HuH-7.5 (cell line): ENCODE measurements at regions not wholly inside any gene's neighbourhood (a gene's known extent, or its start where the extent isn't known, plus 50 kb on each side); places are given as distances from the start of the nearest gene placed in this dataset.

Experiments
- DNase-seq: peaks from one replicate; pipeline ENCODE4 v3.0.0; 2011; ENCODE audit warnings: low spot score

DNA sequence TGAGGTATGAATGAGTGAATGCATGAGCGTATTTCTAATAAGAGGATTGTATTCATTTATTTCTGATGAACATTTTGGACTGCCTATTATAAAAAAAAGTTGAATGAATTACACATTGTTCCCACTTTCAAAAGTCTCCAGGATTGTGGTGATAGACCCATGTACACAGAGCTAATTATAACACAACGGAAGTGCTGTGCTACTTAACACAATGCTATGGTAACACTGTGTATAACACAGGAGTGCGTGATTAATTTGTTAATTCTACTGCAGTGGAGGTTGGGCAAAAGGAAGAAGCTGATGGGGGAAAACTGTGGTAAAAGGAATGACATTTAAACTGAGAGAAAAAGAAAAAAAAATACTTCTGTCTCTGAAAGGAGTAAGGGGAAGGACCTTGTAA is 147.8 kb upstream of the MEF2C start:
- no peak for DNase-seq

DNA sequence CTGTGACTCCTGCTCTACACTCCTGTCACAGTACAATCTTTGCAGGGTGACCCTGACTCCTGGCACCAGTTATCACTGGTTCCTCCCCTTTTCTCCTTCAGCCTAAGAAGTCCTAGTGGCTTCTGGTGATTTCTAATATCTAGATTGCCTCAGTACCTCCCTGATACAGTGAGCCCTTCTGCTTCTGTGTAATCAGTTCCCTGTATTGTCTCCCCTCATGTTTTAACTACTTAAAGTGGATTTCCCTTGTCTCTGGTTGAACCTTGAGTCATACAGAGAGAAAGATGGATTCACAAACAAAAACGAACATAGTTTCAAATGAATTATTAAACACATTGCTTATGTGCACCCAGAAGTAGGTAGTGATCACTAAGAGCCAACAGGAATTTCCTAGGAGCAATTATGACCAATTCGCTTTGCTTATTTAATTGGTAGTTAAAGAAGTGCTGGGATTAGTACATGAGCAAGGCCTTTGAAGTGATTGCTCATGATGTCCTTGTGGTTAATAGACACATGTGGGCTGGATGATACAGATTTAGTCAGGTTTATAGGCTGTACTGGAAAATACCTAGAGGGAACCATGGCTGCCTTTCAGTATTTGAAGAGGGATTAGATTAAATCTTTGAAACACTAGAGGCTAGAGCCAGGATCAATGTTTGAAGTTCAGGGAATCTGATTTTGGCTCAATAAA is 145.8 kb upstream of the MEF2C start:
- no peak for DNase-seq

DNA sequence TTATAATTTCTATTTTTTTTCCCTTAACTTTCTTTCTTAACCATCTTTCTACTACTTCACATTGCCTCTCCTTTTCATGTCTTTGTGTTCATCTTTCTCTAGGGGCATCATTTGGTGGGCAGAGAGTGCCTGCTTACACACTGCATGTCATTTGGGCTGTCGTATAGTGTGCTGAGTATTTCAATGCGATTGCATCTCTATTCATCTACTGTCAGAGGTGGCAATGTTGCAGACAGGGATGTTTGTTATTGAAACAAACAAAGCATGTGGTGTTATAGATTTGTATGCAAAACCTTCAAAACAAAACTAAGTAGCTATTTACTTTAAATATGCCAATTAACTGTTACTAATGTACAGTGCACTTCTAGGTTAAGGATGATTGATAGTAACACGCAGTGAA is 141.1 kb upstream of the MEF2C start:
- no peak for DNase-seq

DNA sequence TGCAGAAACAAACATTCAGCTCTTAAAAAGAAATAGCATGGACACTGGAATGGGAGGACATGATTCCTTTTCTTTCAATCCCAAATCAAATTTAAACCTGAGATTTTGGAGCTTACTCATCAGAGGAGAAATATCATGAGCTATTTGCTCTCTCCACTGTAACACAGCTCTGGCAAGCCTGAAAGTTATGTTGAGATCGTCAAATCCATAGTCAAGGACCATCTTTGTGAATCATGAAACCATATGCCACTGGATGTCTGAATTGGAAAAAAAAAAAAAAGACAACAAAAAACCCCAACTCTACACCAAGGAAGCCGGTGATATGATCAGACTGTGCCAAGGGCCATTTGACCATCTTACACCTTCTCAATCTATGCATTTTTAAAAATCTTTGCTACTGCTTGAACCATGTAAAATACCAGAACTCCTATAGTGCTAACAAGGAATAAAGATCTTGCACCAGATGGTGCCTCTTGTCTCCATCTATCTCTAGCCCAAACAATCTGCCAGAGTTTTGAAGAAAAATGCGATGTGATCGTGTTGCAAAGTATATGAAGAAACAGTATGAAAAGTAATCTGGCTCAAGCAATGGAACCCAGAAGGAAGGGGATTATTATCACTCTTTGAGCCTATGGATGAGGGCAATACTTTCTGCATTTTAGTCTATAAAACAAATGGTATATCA is 138.1 kb upstream of the MEF2C start:
- no peak for DNase-seq

DNA sequence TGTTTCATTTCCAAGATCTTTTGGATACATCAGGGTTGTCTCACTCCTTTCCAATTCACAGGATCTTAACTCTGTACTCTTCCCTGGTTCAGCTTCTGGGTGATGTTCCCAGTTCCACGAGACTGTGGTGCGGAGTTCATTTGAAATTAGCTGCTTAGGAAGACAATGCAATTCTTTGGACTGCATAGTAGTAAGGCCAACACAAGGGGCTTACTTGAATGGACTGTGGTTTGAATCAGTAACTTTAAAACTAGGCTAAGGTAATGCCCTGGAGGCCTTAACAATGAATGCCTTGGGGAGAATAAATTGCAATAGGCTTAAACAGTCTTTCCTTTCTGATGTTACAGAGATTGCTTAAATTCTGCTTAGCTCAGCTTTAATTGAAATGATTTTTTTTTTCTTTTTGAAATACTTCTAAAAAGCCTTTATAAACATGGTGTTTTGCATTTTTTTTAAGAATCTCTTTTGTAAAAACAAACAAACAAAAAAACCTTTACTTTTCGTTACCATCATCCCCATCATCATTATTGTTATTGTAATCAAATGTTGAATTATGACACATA is 133.8 kb upstream of the MEF2C start:
- DNase-seq: no peak

DNA sequence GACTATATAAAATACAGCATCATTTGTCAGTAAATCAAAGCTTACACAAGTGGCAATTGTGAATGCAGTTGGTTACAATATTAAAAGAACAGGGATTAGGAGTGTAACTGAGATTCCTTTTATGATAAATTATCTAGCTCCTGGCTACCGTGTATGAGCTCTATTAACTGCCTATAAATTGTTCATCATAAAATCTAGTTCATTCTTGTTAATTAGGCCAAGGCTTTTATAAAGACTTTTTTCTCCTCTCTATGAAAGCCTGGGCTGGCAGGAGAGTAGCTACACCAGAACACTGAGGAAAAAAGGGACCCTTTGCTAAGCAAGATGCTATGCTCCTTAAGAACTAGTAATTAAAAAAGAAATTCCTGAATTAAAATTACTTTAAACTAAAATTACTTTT is 132.4 kb upstream of the MEF2C start:
- no peak for DNase-seq

DNA sequence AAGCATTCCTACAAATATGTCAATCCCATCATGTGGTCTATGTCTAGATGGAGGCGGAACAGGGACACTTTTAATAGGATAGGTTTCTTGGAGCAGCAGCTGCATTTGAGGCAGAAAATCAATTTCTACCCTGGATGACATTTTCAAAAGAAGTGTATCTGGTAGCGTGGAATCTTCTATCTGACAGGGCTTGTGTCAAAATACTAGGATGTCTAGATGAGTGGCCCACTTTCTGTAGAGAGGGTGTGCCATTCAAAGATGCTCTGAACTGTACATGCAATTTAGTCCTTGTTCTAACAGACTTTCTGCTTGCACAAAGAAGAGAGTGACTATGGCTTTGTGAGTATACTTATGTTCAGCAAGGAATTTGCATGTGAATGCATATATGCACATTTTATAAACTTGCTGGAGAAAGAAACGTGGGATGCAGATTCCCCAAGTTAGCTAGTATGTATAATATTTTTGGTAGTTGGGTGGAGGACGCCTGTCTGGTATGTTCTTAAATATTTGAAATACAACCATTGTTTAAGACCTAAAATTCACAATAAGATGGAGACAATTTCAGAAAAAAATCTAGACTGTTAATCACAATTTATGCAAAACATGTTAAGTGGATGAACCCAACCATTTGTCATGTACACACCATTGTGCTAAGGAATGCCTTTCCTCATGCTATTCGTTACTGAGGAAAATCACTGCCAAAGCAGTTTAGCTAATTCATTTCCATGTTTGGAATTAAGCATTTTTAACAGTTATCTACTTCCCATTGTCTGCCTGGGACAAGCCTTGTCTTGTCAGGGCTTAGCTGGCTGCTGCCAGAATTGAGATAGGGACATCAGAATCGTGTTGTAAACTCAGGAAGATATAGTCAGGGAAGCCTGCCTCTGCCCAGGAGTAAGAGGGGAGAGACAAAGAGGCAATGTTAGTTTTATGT is 129.1 kb upstream of the MEF2C start:
- no peak for DNase-seq

DNA sequence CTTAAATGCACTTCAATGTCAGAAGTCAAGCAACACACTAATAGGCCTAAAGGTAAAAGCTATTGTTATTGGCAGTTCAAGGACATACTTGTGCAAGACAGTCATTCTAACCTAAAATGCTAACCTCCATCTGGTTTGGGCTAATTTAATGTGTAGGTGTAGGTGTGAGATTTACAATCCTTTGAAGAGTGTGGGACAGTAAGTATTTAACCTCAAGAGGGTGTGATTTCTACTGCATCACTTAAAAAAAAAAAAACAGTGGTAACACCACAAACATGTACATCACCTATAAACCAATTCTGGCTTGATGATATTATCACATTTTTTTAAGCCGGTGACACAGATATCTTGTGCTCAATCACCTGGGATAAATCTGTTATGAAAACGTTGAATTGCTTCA is 127.5 kb upstream of the MEF2C start:
- DNase-seq: no peak

DNA sequence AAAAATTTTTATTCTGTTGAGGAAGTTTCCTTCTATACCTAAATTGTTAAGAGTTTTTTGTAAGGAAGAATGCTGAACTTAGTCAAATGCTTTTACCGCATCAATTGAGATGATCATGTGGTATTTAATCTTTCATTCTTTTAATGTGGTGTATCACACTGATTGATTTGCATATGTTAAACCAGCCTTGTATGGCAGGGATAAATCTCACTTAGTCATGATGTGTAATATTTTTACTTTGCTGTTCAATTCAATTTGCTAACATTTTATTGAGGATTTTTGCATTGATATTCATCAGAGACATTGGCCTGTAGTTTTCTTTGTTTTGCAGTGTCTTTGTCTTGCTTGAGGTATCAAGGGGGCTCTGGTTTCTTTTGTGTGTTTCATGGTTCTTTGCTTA is 125.3 kb upstream of the MEF2C start:
- no peak for DNase-seq

DNA sequence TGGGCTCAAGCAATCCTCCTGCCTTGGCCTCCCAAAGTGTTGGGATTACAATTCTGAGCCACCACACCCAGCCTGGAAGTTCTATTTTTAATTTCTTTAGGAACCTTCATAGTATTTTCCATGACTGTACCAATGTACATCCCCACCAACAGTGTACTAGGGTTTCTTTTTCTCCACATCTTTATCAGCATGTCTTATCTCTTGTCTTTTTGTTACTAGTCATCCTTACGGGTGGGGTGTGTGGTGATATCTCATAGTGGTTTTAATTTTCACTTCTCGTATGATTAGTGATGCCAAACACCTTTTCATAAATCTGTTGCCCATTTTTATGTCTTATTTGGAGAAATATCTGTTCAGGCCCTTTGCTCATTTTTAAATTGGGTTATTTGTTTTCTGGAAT is 123.0 kb upstream of the MEF2C start:
- DNase-seq: no peak

DNA sequence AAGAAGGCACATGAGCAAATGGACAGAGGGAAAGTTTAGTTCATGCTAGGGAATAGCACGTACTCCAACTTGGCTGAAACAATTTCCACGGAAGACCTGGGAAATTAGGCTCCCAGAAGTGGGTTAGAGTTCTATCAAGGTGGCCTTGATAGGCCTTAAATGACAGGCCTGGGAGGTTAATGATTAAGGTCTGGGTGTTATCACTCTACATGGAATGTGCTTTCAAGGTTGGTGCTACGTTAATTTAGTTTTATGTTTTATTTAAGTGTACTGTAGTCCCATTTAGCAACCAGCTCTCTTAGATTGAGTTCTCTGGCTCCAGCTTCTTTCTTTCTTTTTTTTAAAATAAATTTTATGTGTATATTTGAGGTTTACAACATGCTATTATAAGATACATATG is 121.4 kb upstream of the MEF2C start:
- DNase-seq: no peak

DNA sequence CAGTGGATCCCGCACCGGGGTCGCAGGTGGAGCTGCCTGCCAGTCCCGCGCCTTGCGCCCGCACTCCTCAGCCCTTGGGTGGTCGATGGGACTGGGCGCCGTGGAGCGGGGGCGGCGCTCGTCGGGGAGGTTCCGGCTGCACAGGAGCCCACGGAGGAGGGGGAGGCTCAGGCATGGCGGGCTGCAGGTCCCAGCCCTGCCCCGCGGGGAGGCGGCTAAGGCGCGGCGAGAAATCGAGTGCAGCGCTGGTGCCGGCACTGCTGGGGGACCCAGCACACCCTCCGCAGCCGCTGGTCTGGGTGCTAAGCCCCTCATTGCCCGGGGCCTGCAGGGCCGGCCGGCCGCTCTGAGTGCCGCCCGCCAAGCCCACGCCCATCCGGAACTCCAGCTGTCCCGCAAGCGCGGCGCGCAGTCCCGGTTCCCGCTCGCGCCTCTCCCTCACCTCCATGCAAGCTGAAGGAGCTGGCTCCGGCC is 120.6 kb upstream of the MEF2C start:
- no peak for DNase-seq

DNA sequence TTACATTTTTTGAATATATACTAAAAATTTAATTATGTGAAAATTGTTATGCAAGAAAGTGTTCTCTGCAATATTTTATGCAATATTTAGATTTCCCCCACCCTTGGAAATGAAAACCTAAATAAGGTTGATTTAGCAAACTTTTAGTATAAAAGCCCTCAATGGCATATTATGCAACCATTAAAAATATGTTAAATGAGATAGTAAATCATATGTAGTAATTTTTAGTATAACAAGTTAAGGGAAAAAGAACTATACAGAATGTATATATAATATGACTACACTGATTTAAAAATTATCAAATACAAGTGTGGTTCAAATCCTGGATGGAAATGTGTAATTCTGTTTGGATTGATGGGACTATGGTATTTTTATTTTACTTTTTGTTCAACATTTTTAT is 116.9 kb upstream of the MEF2C start:
- DNase-seq: no peak

DNA sequence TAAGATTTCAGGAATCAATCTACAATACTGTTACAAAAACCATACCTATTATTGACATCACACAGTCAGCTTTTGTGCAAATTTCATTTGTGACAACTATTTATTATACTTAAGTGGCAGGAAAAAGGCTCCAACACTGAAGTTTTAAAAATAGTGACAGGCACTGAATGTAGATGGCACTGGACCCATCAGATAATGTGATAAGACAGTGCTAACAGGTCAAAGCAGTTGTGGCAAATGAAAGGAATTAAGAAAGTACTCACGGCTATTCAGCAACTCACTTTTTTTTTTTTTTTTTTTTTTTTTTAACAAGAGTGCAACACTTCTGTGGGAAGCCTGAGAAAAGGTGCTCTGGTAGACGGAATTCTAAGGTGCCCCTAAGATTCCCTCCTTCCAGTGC is 115.0 kb upstream of the MEF2C start:
- DNase-seq: no peak

DNA sequence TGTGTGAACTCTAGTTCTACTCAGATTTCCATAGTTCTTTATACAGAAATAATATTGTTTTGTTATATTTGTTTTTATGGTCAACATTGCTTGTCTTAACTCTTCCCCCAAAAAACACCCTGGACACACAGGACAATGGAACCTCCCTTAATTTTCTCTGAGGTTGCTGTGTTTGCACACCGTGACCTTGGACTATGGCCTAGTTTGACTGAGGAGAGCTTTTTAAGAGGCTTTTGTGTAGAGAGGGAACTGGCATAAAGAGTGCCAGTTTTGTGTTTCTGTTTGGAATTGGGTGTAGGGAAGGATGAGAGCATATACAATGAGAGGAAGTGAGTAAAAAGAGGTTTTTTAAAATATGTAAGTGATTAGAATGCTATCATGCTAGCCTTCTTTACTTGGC is 101.1 kb upstream of the MEF2C start:
- DNase-seq: no peak

DNA sequence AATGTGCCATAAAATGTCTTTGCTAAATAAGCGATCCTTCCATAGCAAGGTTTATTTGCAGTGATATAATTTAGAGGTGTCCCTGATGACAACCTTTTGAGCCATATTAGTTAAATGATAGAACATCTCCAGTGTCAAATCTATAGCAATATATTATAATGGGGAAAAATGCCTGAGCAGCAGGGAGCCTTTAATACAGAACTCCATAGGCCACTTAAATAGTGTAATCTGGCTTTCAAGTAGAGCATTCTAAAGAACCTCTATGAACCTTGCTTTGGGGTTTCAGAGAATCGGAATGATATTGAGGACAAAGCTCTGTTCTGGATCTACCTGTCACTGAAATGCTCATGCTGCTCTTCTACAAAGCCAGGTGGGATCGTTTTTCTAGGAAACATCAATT is 96.7 kb upstream of the MEF2C start:
- DNase-seq: no peak

DNA sequence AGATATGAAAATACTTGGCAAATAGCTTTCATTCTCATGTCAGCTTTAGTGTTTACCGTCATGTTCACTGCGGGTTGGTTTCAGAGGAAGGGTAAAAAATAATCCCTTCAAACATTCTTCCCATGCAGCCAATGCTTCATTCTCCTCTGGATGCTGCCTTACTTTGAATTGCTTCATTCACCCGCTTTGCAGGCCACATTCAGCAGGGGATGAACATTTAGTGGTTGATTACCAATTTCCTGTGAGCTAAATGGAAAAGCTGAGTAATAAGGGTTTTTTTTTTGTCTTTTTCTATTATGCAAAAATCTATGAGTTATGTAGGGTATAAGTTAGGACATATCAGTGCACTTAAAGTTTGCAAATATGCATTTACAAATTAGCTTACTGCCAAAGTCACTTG is 96.3 kb upstream of the MEF2C start:
- DNase-seq: no peak

DNA sequence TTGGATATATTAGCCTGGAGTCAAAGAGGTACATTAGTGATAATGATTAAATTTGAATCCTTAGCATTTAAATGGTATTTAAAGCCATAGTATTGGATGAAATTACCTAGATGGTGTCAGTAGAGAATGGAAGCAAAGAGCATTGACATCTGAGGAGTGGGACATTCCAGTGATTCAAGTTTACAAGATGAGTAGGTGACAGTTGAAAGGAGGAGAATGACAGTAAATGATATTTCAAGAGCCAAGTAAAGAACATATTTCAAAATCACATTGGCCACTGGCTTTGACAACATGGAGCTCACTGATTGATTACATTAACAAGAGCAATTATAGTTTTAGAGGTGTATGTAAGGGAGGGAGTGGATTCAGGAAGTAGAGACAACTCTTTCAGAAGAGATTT is 93.9 kb upstream of the MEF2C start:
- DNase-seq: no peak

DNA sequence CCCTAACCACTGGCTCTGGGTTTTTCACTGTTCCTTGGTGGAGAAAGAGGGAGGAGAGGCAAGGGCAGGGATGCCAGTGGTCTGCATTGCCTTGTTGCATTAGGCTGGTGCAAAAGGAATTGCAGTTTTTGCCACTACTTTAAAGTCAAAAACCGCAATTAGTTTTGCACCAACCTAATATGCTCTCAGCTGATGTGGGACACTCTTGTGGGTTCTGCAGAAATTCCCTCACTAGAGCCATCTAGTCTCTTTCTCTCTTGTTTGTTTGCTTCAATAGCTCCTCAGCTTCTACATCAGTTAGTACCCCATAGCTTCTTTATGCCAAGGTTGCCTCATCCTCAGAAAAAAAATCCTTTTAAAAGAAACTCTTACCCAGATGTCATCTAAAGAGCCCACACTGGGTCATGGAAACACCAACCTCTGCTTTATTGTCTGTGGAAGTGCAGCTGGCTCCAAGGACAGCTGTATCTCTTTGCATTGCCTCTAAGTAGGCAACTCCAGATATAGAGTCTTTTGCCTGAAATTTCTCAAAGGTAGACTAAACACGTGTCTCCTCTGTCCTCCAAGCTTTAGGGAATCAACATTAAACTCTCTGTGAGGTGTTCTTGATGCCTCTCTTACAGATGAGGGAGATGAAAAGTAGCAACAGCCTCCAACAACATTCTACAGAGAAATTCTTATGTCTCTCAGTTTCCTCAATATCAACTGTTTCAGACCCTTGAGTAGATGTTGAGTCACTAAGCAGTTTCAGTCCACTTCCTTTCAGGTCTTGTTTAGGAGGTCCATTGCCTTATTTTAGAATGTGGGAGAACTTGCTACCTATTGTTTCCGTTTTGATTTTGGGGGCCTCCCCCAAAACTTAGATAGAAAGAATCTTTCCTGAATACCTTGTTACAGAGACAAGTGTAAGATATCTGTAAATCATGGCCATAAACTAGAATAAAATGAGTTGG is 84.9 kb upstream of the MEF2C start:
- no peak for DNase-seq

DNA sequence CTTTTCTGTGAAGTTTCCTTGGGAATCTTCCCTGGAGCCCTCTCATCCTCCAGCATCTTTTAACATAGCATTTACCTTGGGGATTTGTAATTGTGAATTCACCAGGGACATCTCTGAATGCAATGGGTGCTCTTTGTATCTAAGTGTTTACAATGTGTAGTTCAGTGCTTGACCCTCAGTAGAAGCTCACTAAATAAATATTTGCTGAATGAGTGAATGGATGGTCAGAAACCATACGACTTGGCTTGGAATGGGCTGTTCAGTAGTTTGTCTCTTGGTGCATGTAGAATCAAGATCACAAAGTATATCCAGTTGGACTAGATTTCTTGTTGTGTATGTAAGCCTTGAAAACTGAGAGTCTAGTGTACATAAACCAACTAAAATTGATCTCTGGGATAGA is 81.8 kb upstream of the MEF2C start:
- DNase-seq: no peak

DNA sequence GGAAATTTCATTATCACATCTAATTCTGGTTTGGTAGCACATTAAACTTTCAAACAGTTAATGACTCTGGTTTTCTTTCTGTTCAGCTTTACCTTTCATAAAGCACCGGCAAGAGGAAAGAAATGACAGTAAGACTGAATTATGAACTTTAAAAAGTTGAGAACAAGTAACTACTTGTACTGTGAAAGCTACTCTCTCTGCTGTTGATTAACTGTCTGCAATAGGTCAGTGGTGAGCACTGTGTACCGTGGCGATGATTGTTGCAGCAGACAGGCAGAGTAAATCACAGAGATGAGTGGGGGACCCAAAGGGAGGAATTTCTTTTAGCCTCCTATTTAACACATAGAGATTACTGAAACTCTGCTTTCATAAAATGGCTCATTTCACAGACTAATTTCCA is 74.0 kb upstream of the MEF2C start:
- DNase-seq: no peak

DNA sequence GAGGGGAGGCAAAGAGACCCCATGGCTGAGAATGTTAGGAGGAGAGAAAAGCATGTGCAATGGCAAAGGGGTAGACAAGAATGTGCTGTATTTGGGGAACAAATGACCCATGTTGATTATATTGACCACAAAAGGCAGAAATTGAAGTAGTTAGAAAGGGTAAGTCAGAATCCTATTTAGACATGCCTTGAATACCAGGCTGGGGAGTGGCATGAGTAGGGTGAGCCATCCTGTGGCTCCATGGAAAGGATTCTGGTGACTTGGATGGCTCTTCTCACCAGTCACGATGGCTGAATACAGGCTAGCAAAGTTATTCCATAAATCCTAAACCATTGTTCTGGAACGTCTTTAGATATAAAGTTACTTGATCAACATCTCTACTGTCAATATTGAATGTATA is 73.4 kb upstream of the MEF2C start:
- DNase-seq: no peak
